ENCODE measurements at regions not wholly inside any gene's neighbourhood (a gene's known extent, or its start where the extent isn't known, plus 50 kb on each side); places are given as distances from the start of the nearest gene placed in this dataset.

GRCh38 chr2:16005389-16005788 lies 65.0 kb downstream of the MYCN start:
- DNase-seq (ENCODE audit: low read depth) = no peak
- H3K4me3 ChIP-seq (ENCODE audit: low read depth, low read length) = no peak overlapping the region
- no peak for TF ChIP-seq CTCF (IDR thresholded peaks at IDR 0.05; ENCODE audit: insufficient read depth, low read length)

- no peak for TF ChIP-seq CTCF (IDR thresholded peaks at IDR 0.05; ENCODE audit: insufficient read depth, low read length)
- H3K4me3 ChIP-seq (ENCODE audit: low read depth, low read length) = no peak overlapping the region
- DNase-seq (ENCODE audit: low read depth) = no peak
Measured at GRCh38 chr2:16003809-16004208, 63.5 kb downstream of the MYCN start.

- no peak overlapping the region for H3K4me3 ChIP-seq (ENCODE audit: low read depth, low read length)
- TF ChIP-seq CTCF (IDR thresholded peaks at IDR 0.05; ENCODE audit: insufficient read depth, low read length) = no peak
- no peak for DNase-seq (ENCODE audit: low read depth)
Measured at GRCh38 chr2:16003152-16003551, 62.8 kb downstream of the MYCN start.

GRCh38 chr2:16002575-16002974 lies 62.2 kb downstream of the MYCN start:
- no peak overlapping the region for H3K4me3 ChIP-seq (ENCODE audit: low read depth, low read length)
- no peak for DNase-seq (ENCODE audit: low read depth)
- no peak for TF ChIP-seq CTCF (IDR thresholded peaks at IDR 0.05; ENCODE audit: insufficient read depth, low read length)

- DNase-seq (ENCODE audit: low read depth) = no peak
- no peak overlapping the region for H3K4me3 ChIP-seq (ENCODE audit: low read depth, low read length)
- no peak for TF ChIP-seq CTCF (IDR thresholded peaks at IDR 0.05; ENCODE audit: insufficient read depth, low read length)
Measured at GRCh38 chr2:16002144-16002543, 61.8 kb downstream of the MYCN start.

GRCh38 chr2:16000642-16001041 lies 60.3 kb downstream of the MYCN start:
- TF ChIP-seq CTCF (IDR thresholded peaks at IDR 0.05; ENCODE audit: insufficient read depth, low read length) = no peak
- H3K4me3 ChIP-seq (ENCODE audit: low read depth, low read length) = no peak overlapping the region
- no peak for DNase-seq (ENCODE audit: low read depth)

Measured in fibroblast of the aortic adventitia (primary cell).